Loucy (cell line): ENCODE measurements at regions not wholly inside any gene's neighbourhood (a gene's known extent, or its start where the extent isn't known, plus 50 kb on each side); places are given as distances from the start of the nearest gene placed in this dataset.

Experiments used
- CTCF ChIP-seq: fragments of 200-600 bp; sonication (generic); conservative IDR thresholded peaks from 2 replicates; pipeline ENCODE4 v1.5.1; 2014; ENCODE audit warnings: mild to moderate bottlenecking, antibody characterized with exemption, low read length
- EZH2phosphoT487 ChIP-seq: fragments of 200-600 bp; IDR thresholded peaks from 2 replicates; pipeline ENCODE4 v1.6.1; 2018; ENCODE audit warnings: antibody characterized with exemption, mild to moderate bottlenecking, moderate library complexity, borderline replicate concordance

- TF ChIP-seq CTCF (no peak), EZH2phosphoT487 (no peak)
Observed at GRCh38 chr4:84171871-84172270, 327.2 kb downstream of the NKX6-1 start.
